Middle frontal gyrus (tissue), 1 donor: ENCODE measurements at regions not wholly inside any gene's neighbourhood (a gene's known extent, or its start where the extent isn't known, plus 50 kb on each side); places are given as distances from the start of the nearest gene placed in this dataset.
"Not testable (repeated sequence)": the region's sequence is repeated elsewhere in the genome, so short reads cannot be mapped to it uniquely, and the experiment has no call there.

Experiments used
- DNase-seq: peaks from one replicate; pipeline ENCODE4 v3.0.0-alpha.2; 2015; ENCODE audit warnings: low spot score; ENCODE audit errors: extremely low spot score

DNA sequence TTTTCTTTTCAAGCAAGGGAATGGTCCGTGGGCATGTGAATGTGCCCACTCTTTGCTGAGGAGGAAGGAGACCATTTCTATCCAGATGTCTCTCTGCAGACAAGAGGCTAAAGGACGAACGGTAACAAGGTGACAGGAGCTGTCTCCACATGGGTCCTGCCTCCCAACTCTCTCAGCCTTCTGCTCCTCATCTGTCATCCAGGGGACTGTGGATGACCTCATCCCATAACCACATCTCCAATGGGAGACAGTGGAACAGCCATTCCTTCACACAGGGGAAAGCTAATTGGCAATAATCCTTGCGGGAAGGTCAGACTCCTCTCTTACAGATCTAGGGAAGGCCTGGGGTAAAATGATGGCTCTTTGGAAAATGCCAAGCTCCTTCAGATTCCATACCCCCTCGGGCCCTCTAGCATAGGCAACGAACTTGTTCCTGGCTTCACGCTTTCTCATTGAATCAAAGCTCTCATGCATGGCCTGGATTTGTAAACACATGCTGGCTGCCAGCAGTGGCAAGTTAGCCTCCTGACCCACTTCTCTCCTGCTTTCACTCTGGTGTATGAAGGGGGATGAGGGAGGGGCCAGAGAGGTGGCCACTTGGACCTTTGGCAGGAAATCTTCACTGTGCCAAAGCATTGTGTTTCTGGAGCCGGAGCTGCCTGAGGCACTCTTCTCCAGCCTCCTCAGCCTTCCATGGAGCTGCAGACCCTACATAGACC lies 65.8 kb upstream of the IKBKE start:
- DNase-seq = not testable (repeated sequence)

DNA sequence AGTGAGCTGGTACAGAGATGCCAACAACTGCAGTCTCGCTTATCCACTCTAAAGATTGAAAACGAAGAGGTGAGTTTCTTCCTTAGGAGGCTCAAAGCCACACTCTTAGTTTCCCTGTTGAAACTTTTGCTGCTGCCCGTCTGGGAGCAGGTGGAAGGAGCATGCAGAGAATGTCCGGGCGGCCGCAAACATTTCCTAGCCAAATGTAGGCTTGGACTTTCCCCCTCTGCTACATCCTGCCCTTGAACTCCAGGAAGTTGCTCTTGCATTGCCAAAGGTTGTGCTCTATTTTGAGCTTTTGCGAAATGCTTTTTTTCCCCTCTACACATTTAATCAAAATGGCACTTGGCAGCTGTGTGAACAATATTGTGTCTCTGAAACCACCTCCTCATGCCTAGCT lies 65.0 kb upstream of the IKBKE start:
- DNase-seq = not testable (repeated sequence)

DNA sequence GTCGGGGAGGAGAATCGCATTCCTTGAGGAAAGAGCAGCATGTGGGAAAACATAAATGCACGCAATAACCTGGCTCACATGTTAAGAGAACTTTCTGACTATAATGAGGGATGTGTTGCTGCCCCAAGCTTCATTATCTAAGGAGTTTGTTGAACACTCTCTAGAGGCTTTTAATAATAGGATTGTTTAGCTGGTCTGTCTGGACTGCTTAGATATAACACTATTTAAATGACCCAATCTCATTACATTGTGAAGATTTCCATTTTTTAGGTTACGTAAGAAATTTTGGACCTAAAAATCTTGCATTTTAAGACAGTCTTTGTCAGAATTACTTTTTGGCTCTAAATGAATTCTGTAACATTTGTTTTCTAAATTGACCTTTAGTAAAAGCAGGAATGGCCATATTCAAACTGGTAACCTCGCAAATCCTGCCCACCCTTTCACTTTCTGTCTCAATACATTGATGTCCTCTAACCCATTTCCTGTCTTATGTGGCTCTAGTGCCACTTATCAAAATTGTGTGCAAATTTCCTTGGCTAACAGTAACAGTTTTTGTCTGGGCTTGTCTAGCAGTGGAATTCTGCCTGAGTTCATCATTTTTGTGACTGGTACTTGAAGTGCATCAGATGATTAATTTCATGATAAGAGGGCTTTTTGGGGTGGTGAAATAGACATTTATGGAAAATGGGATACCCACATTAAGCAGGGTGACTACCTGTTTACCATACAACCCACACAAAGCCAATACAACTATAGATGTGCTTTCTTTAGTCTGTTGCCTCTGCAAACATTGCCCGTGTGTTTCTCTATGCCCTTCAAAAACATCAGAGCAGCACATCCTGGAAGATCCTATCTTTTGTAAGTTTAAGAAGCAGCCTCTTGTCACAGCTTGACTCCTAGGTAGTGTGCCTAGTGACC lies 61.6 kb upstream of the IKBKE start:
- not testable (repeated sequence) for DNase-seq

DNA sequence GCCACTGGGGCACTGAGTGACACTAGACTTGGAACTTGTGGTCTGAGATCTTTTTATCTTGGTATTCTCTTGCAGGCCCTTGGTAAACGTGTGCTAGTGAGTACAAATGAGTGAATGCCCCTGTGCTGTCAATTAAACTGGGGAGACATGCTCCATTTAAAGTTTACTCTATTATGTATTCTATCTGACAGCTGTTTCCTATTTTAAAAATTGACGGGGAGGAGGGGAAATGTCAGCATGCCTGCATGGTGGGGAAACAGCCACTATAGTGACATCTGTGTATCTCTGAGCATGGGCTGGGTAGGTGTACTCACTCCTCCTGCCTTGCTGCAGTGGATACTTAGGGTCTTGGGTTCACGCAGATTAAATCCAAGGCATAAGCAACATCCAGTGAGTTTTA lies 59.0 kb upstream of the IKBKE start:
- no peak for DNase-seq

DNA sequence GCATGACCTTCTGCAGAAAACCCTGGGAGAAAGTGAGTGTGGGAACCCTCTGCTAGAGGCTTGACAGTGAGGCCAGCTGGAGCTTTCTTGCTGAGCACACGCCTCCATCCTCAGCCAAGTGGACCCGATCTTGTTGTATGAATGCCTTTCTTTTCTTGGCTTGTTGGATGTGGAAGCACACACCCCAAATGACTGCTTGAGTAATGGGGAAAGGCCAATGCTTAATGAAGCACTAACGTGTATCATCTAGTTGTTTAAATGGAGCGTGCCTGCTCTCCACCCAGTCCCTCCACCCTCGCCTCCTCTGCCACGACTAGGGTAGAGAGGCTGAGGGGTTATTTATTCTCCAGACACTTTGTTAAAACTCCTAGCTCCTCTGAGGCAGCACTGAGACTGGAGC lies 54.3 kb upstream of the IKBKE start:
- no peak for DNase-seq

DNA sequence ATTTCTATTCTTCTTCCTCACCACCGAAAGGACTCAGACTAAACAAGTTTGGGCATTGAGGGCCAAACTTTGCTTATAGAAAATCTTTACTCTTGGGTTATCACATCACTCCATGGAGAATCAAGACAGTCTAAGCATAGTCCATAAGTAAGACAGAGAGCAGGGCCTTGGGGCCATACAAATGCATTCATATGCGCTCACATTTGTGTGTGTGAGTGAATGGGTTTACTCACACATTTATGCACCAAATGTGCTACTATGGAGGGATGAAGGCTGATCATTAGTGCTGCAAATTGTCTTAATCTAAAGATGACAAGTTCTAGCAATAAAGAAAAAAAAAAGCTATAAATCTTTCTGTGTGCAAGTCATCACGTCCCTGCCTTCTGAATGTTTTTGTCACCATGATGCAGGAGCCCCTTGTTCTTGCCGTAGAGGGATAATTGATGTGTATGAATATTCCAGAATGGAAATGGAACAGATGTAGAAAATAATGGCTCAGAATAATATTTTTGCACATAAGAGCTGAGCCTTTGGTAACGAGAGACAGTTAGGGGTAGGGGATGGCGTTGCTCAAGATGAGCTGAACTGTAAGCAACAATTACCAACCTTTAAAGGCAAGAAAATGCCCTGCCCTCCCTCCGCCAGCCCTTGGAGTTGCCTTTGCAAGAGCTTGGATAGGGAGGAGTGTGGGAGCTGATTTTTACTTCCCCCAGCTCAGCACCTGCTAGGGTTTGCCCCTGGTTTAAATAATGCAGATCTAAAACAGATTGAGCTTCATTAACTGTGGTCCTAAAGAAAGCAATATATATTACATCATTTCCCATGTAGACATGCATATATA lies 52.3 kb upstream of the IKBKE start:
- no peak for DNase-seq

DNA sequence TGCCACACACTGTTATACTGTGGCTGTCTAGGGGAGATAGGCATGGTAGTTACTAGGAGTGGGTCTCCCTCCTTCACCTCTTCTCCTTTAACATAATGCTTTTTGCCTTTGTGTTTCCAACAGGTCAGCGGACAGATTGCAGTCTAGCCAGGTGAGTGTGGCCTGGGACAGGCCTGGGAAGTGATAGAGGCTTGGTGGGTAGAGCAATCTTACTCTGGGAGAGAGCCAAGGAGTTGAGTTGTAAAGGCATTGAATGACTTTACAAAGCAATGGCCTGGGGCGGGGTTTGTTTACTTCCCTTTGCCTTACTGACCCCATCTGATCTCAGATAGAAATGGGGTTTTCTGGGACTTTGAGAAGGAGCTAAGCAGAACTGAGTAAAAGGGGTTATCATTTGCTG lies 51.0 kb upstream of the IKBKE start:
- no peak for DNase-seq

DNA sequence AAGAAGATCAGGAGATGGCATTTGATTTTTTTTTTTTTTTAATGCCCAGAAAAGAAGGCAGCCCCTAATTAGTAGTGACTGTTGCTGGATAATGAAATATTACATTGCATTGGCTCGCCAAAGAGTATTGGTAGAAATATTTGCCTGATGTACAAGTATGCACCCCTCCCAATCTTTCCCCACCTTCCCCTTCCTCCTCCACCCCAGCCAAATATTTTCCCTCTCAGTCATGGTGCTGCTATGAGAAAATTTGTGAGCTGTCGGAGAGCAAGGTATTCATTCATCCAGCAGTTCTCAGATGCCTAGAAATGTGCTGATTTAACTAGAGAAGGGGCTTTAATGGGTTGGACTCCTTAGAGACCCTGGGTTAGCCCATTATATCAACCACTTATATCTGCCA lies 50.5 kb upstream of the IKBKE start:
- no peak for DNase-seq

DNA sequence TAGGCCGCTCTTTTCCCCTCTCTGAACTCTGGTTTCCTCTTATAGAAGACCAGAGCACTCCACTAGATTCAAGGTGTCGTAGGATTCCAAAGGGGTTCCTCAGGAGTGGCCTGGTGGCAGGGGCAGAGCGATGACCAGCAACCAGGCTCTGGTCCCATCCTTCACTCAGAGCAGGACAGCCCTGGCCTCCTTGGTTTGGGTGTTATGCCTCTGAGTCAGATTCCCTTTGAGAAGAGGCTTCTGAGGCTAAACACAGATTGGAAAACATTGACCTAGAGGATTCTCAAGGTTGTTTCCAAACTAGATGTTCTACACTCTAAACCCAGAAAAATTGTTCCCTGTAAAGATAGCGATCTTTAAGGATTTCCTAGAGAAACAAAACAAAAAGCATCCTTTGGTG lies 49.8 kb upstream of the IKBKE start:
- no peak for DNase-seq
